Lung (tissue), 11 donors: ENCODE measurements at regions not wholly inside any gene's neighbourhood (a gene's known extent, or its start where the extent isn't known, plus 50 kb on each side); places are given as distances from the start of the nearest gene placed in this dataset.
A peak's percentile ranks its signal among the peaks of the same experiment; 100 is the strongest.

Experiments
- ATAC-seq: fragments of 200-7000 bp; cut with Tn5 transposase; one replicate; pipeline ENCODE4 v1.9.1; 2020; ENCODE audit warnings: moderate number of reproducible peaks; ENCODE audit not compliant: insufficient read depth, low FRiP score
- DNase-seq, 3 donors: peaks; one replicate each; pipeline ENCODE4 v3.0.0-alpha.2; 2013 to 2017
- H3K27ac ChIP-seq, 2 donors: one replicate each; pipeline ENCODE4 v1.5.1; 2013; ENCODE audit warnings: mild to moderate bottlenecking in 2 of 2, moderate library complexity in 2 of 2, control low read depth in 1 of 2, inconsistent platforms in 1 of 2, low read depth in 1 of 2, low read length in 1 of 2
- H3K27me3 ChIP-seq, 3 donors: one replicate each; pipeline ENCODE4 v1.5.1; 2013; ENCODE audit warnings: low read length in 2 of 3; ENCODE audit not compliant: control insufficient read depth in 3 of 3, insufficient read depth in 3 of 3
- H3K36me3 ChIP-seq, 4 donors: one replicate each; pipeline ENCODE4 v1.5.1; 2013; ENCODE audit warnings: low read length in 4 of 4, mild to moderate bottlenecking in 1 of 4, moderate library complexity in 1 of 4; ENCODE audit not compliant: control insufficient read depth in 4 of 4, insufficient read depth in 4 of 4
- H3K4me1 ChIP-seq, 5 donors: one replicate each; pipeline ENCODE4 v1.5.1; 2013; ENCODE audit warnings: low read length in 5 of 5, mild to moderate bottlenecking in 2 of 5, moderate library complexity in 1 of 5; ENCODE audit not compliant: control insufficient read depth in 5 of 5, insufficient read depth in 5 of 5
- H3K4me3 ChIP-seq: one replicate; pipeline ENCODE4 v1.5.1; 2013; ENCODE audit warnings: mild to moderate bottlenecking, control low read depth, moderate library complexity
- H3K9ac ChIP-seq, 2 donors: one replicate each; pipeline ENCODE4 v1.5.1; 2013; ENCODE audit warnings: low read length in 2 of 2, control low read depth in 1 of 2; ENCODE audit not compliant: insufficient read depth in 1 of 2
- H3K9me3 ChIP-seq, 4 donors: one replicate each; pipeline ENCODE4 v1.5.1; 2013; ENCODE audit warnings: low read length in 3 of 4, mild to moderate bottlenecking in 1 of 4, moderate library complexity in 1 of 4; ENCODE audit not compliant: control insufficient read depth in 4 of 4, insufficient read depth in 3 of 4
- WGBS, 2 donors: extraction: QIAGEN DNeasy Blood & Tissue Kit; methylation state at CpG; one replicate each; pipeline ENCODE4 v1.1.7; 2013; 5-methylcytosine and 5-hydroxymethylcytosine counted together
- TF ChIP-seq, protein P1 (sequence below): IDR thresholded peaks from 2 replicates; pipeline ENCODE4 v1.5.1; 2012; ENCODE audit warnings: mild to moderate bottlenecking; ENCODE audit errors: control extremely low read depth, extremely low read depth
- donor health status: control.
- donor health status: control.
- donor health status: Bipolar disorder and iron deficiency.
- donor health status: healthy.
- donor health status: DM: yes; HTN: yes; CAD: no.

DNA sequence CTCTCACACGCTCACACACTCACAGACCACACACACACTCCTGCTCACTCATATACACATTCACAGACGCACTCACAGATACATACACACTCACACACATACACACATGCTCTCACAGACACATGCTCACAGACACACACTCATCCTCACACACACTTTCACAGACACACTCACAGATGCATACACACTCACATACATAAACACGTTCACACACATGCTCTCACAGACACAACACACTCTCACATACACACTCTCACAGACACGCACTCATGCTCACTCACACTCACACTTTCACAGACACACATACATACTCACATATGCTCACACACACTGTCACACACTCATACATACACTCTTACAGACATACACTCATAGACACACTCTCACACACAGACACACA lies 82.2 kb downstream of the IRX2 start:
- DNase-seq (no peak), ATAC-seq (no peak)
- Histone ChIP-seq H3K4me1 (peaks cover 0 to 4% (median 0%) of the 10 kb centered on the region in 5 donors), H3K9me3 (peaks cover 0 to 5% (median 1%) of the 10 kb centered on the region in 4 donors), H3K27ac (no peak overlapping the region), H3K36me3 (no peaks in the 10 kb centered on the region), H3K27me3 (peaks cover 0 to 5% (median 2%) of the 10 kb centered on the region in 3 donors), H3K4me3 (no peak overlapping the region), H3K9ac (no peak overlapping the region)
- WGBS, 2 donors, result 92 to 95% methylated on average over 4 of the region's 4 CpGs
- TF ChIP-seq, protein P1, sequence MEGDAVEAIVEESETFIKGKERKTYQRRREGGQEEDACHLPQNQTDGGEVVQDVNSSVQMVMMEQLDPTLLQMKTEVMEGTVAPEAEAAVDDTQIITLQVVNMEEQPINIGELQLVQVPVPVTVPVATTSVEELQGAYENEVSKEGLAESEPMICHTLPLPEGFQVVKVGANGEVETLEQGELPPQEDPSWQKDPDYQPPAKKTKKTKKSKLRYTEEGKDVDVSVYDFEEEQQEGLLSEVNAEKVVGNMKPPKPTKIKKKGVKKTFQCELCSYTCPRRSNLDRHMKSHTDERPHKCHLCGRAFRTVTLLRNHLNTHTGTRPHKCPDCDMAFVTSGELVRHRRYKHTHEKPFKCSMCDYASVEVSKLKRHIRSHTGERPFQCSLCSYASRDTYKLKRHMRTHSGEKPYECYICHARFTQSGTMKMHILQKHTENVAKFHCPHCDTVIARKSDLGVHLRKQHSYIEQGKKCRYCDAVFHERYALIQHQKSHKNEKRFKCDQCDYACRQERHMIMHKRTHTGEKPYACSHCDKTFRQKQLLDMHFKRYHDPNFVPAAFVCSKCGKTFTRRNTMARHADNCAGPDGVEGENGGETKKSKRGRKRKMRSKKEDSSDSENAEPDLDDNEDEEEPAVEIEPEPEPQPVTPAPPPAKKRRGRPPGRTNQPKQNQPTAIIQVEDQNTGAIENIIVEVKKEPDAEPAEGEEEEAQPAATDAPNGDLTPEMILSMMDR, result no peak

DNA sequence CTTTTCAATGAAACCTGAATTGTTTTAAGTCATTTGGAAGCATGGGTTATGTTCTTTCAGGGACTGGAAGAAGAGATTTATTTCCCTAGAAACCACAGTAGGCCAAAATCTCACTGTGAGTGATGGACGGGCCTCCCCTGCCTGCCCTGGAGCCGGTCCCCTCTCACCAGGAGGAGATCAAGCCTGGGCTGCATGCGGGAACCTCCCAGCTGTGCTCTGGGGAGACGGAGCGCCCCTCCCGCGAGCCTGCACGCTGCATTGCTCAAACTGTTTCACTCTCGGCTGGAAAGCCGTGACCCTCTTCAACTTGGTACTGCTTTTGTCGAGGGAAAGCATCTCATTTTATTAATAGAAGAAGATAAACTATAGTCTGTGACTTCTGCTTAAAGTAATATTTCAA lies 85.4 kb downstream of the IRX2 start:
- Histone ChIP-seq H3K27me3 (peaks cover 0 to 2% (median 2%) of the 10 kb centered on the region in 3 donors), H3K4me1 (peaks cover 0 to 4% (median 0%) of the 10 kb centered on the region in 5 donors), H3K9me3 (peaks cover 0 to 8% (median 1%) of the 10 kb centered on the region in 4 donors), H3K27ac (no peak overlapping the region), H3K36me3 (no peaks in the 10 kb centered on the region), H3K4me3 (no peak overlapping the region), H3K9ac (no peak overlapping the region)
- DNase-seq (peak in 1 of 3 donors; percentile 25), ATAC-seq (no peak)
- TF ChIP-seq, protein P1, result no peak
- WGBS, 2 donors, result 25 to 35% methylated on average over 11 of the region's 11 CpGs

DNA sequence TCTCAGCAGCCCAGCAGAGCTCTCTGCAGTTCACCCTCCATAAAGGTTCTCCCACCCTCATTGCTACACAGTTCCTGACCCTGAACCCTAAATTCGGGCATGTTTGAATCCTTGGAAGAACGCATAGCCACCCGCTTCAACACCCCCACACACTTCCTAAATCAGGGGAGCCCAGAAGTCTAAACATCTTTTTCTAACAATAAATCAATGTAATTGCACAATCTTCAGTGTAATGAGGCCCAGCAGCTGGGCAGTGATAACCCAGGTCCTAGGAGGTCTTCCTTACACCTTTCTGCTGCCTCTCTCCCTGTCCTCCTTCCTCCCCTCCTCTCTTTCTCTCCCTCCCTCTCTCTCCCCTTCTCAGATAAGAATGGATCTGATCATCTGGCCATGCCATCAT lies 88.0 kb downstream of the IRX2 start:
- H3K27ac ChIP-seq, result no peak overlapping the region
- TF ChIP-seq, protein P1, result no peak
- H3K27me3 ChIP-seq, result peaks cover 0 to 21% (median 14%) of the 10 kb centered on the region in 3 donors
- peaks cover 0 to 4% (median 0%) of the 10 kb centered on the region in 5 donors for H3K4me1 ChIP-seq
- no peak overlapping the region for H3K9ac ChIP-seq
- WGBS, 2 donors, result 44 to 45% methylated on average over 3 of the region's 3 CpGs
- ATAC-seq, result no peak
- no peaks in the 10 kb centered on the region for H3K36me3 ChIP-seq
- peaks cover 0 to 2% (median 0%) of the 10 kb centered on the region in 4 donors for H3K9me3 ChIP-seq
- DNase-seq, result no peak
- H3K4me3 ChIP-seq, result no peak overlapping the region

DNA sequence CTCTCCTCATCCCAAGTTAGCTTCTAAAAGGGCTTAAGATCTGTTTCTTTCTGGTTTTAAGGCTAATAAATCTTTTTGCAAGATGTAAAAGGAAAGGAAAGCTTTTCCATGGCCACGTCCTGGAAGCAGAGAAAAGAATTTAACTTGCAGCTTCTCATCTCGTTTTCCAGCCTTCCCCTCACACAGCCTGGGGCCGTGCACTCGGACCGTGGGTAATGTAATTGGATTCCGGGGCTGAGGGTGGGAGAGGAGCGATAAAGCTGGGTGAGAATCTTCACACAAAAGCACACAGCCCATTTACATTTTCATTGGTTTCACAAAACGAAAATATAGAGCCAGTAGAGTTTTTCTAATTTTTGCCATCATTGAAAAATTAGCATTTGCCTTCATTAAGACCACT lies 91.2 kb downstream of the IRX2 start:
- peaks cover 0 to 8% (median 0%) of the 10 kb centered on the region in 4 donors for H3K9me3 ChIP-seq
- no peaks in the 10 kb centered on the region for H3K36me3 ChIP-seq
- 12 to 15% methylated on average over 8 of the region's 8 CpGs for whole genome bisulfite sequencing, 2 donors
- H3K27ac ChIP-seq, result no peak overlapping the region
- peaks cover 0 to 10% (median 0%) of the 10 kb centered on the region in 5 donors for H3K4me1 ChIP-seq
- H3K9ac ChIP-seq, result no peak overlapping the region
- H3K27me3 ChIP-seq, result peaks cover 0 to 33% (median 23%) of the 10 kb centered on the region in 3 donors
- DNase-seq (no peak), ATAC-seq (no peak)
- TF ChIP-seq, protein P1, result no peak
- H3K4me3 ChIP-seq, result no peak overlapping the region
